HEK293T (cell line): ENCODE measurements at regions not wholly inside any gene's neighbourhood (a gene's known extent, or its start where the extent isn't known, plus 50 kb on each side); places are given as distances from the start of the nearest gene placed in this dataset.

ENCODE experiments used
- CTBP1 ChIP-seq: fragments of 450-650 bp; IDR thresholded peaks from 2 replicates; pipeline ENCODE4 v1.6.1; 2016; ENCODE audit warnings: borderline replicate concordance
- FOXA1 ChIP-seq: fragments of 450-650 bp; IDR thresholded peaks from 2 replicates; pipeline ENCODE4 v1.6.1; 2016; ENCODE audit warnings: mild to moderate bottlenecking
- L3MBTL2 ChIP-seq: fragments of 450-650 bp; conservative IDR thresholded peaks from 2 replicates; pipeline ENCODE4 v1.6.1; 2016; ENCODE audit warnings: mild to moderate bottlenecking
- TARDBP ChIP-seq: fragments of 450-650 bp; IDR thresholded peaks from 2 replicates; pipeline ENCODE4 v1.6.1; 2016

DNA sequence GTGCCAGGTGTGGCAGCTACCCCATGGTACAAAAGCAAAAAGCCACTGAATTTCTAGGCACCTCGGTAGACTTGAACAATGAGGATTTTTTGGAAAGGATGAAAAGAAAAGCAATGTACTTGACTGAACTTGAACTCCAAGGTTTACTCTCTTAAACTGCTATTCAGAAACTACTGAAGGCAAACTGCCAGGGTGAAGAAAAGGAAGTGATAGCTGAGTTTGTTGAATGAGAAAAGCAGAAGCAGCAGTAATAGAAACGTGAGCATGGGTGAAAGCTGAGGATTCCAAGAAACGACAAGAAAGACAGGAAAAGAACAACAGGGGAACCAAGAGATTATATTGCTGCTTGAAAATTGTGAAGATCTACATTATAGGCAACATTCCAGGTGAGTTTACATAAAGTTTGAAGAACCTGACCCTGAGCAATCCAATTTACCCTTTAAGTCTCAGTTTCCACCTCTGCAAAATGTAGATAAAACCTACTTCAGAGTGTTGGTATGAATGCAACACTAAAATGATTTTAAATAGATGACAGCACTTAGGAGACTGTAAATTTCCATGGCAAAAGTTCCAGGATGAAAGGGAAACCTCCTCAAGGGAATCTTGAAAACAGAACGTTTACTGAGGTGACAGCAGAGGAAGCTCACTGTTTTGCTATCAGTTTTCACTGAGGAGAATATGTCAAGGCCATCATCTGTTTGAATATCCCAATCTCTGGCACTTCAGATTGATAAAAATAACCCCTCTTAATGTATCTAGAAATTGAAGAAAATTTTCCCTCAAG is 245.8 kb downstream of the SPATA31D1 start:
- TF ChIP-seq TARDBP: no peak
- TF ChIP-seq L3MBTL2: no peak
- TF ChIP-seq FOXA1: no peak
- no peak for TF ChIP-seq CTBP1
